Adrenal gland (tissue), 5 donors: ENCODE measurements at regions not wholly inside any gene's neighbourhood (a gene's known extent, or its start where the extent isn't known, plus 50 kb on each side); places are given as distances from the start of the nearest gene placed in this dataset.

Experiments
- POLR2A ChIP-seq, 2 donors: fragments of 450-650 bp; IDR thresholded peaks; one replicate each; pipeline ENCODE4 v1.6.1; 2017; ENCODE audit warnings: antibody characterized with exemption in 2 of 2, mild to moderate bottlenecking in 2 of 2, moderate library complexity in 1 of 2
- TF ChIP-seq, protein P1 (sequence below), 6 experiments: fragments of 450-650 bp in 4 of 6; fragments of 200-600 bp in 2 of 6; sonication (generic) in 1 of 6; IDR thresholded peaks; 1 replicate in 5 of 6; 2 replicates in 1 of 6; pipeline versions ENCODE4 v1.5.1 to v1.8.0; 2016 to 2021; ENCODE audit warnings: antibody characterized with exemption in 6 of 6, mild to moderate bottlenecking in 2 of 6, moderate library complexity in 1 of 6
- donor health status: DM: no; HTN: no; CAD: no.

DNA sequence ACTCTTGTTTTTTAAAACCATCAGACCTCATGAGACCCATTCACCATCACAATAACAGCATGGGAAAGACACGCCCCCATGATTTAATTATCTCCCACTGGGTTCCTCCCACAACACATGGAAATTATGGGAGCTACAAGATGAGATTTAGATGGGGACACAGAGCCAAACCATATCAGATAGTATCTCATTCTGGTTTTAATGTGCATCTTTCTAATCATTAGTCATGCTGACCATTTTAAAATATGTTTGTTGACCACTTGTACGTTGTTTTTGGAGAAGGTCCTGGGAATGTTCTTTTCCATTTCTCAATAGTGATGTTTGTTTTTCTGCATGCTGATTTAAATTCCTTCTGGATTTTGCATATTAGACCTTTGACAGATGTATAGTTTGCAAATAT lies 119.0 kb downstream of the RTL3 start:
- TF ChIP-seq, protein P1, sequence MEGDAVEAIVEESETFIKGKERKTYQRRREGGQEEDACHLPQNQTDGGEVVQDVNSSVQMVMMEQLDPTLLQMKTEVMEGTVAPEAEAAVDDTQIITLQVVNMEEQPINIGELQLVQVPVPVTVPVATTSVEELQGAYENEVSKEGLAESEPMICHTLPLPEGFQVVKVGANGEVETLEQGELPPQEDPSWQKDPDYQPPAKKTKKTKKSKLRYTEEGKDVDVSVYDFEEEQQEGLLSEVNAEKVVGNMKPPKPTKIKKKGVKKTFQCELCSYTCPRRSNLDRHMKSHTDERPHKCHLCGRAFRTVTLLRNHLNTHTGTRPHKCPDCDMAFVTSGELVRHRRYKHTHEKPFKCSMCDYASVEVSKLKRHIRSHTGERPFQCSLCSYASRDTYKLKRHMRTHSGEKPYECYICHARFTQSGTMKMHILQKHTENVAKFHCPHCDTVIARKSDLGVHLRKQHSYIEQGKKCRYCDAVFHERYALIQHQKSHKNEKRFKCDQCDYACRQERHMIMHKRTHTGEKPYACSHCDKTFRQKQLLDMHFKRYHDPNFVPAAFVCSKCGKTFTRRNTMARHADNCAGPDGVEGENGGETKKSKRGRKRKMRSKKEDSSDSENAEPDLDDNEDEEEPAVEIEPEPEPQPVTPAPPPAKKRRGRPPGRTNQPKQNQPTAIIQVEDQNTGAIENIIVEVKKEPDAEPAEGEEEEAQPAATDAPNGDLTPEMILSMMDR (IDR thresholded peaks at IDR 0.05), result no peak
- no peak for TF ChIP-seq POLR2A (IDR thresholded peaks at IDR 0.05)
